MCF 10A (cell line): ENCODE measurements at regions not wholly inside any gene's neighbourhood (a gene's known extent, or its start where the extent isn't known, plus 50 kb on each side); places are given as distances from the start of the nearest gene placed in this dataset.

Experiments used
- BruUV-seq: library from RNA; stranded (reverse); fragments of 400-500 nt; replicated peaks from 2 replicates; lab custom pipeline; 2021; lab: Mats Ljungman, UMichigan
- CTCF ChIA-PET: fragments of 300-600 bp; sonication (Branson Sonifier 250); formaldehyde crosslinking; extraction: SDS; loops from one replicate; lab custom pipeline; 2021; ENCODE audit warnings: antibody characterized with exemption, inconsistent platforms; lab: Yijun Ruan, JAX
- POLR2A ChIA-PET: fragments of 300-600, 350-650 bp; sonication (Branson Sonifier 250); formaldehyde crosslinking; extraction: SDS; loops from one replicate; lab custom pipeline; 2020; ENCODE audit warnings: antibody characterized with exemption, inconsistent platforms; lab: Yijun Ruan, JAX
- DNase-seq: peaks from one replicate; pipeline ENCODE4 v3.0.0-alpha.2; 2018; ENCODE audit not compliant: unreplicated experiment
- H3K27ac Mint-ChIP-seq: one replicate; pipeline ENCODE4 v1.8.0; 2022; ENCODE audit warnings: mild to moderate bottlenecking, low read depth, mixed read lengths; ENCODE audit not compliant: unreplicated experiment
- H3K27me3 Mint-ChIP-seq: one replicate; pipeline ENCODE4 v1.8.0; 2022; ENCODE audit warnings: mixed read lengths; ENCODE audit not compliant: insufficient read depth, unreplicated experiment
- H3K36me3 Mint-ChIP-seq: one replicate; pipeline ENCODE4 v1.8.0; 2022; ENCODE audit warnings: mild to moderate bottlenecking, moderate library complexity, mixed read lengths; ENCODE audit not compliant: insufficient read depth, unreplicated experiment
- H3K4me1 Mint-ChIP-seq: one replicate; pipeline ENCODE4 v1.8.0; 2022; ENCODE audit warnings: mixed read lengths; ENCODE audit not compliant: insufficient read depth, unreplicated experiment
- H3K4me3 Mint-ChIP-seq: one replicate; pipeline ENCODE4 v1.8.0; 2022; ENCODE audit warnings: mild to moderate bottlenecking, moderate library complexity, mixed read lengths; ENCODE audit not compliant: unreplicated experiment
- H3K9me3 Mint-ChIP-seq: one replicate; pipeline ENCODE4 v1.8.0; 2022; ENCODE audit warnings: mixed read lengths; ENCODE audit not compliant: unreplicated experiment
- intact Hi-C: fragments of 100-400 bp; cut with micrococcal nuclease; formaldehyde crosslinking; loops from 2 replicates; pipeline ENCODE4 v1.14.1; 2022
- TF ChIP-seq, protein P1 (sequence below): fragments of 200-600 bp; IDR thresholded peaks from one replicate; pipeline ENCODE4 v1.8.0; 2022; ENCODE audit warnings: antibody characterized with exemption, mild to moderate bottlenecking; ENCODE audit not compliant: unreplicated experiment

DNA sequence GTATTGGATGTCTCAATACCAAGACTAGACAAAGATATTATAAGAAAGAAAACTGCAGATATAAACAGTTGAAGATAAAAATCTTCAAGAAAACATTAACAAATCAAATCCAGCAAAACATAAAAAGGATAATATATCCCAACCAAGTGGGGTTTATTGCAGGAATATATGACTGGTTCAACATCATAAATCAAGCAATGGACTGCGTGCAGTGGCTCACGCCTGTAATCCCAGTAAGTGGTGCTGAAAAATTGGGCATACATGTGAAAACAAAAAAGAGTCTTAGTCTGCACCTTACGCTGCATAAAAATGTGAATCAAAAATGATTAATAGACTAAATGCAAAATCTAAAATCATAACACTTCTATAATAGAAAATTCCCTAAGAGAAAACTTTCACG lies 112.9 kb upstream of the PDE4B start:
- no TSS peak for BruUV-seq
- intact Hi-C loops = no loop called here
- CTCF ChIA-PET = interaction anchor here (1.4 kb wide), 1 partner anchor 9 kb away, joined by 4 read pairs; no protein-coding TSS in a partner anchor
- Mint-ChIP-seq H3K4me1 (no peaks in the 10 kb centered on the region), H3K9me3 (no peaks in the 10 kb centered on the region), H3K36me3 (no peaks in the 10 kb centered on the region), H3K4me3 (no peak overlapping the region), H3K27ac (no peak overlapping the region), H3K27me3 (no peaks in the 10 kb centered on the region)
- POLR2A ChIA-PET = no interaction called here
- no peak for DNase-seq
- TF ChIP-seq, protein P1, sequence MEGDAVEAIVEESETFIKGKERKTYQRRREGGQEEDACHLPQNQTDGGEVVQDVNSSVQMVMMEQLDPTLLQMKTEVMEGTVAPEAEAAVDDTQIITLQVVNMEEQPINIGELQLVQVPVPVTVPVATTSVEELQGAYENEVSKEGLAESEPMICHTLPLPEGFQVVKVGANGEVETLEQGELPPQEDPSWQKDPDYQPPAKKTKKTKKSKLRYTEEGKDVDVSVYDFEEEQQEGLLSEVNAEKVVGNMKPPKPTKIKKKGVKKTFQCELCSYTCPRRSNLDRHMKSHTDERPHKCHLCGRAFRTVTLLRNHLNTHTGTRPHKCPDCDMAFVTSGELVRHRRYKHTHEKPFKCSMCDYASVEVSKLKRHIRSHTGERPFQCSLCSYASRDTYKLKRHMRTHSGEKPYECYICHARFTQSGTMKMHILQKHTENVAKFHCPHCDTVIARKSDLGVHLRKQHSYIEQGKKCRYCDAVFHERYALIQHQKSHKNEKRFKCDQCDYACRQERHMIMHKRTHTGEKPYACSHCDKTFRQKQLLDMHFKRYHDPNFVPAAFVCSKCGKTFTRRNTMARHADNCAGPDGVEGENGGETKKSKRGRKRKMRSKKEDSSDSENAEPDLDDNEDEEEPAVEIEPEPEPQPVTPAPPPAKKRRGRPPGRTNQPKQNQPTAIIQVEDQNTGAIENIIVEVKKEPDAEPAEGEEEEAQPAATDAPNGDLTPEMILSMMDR = no peak

DNA sequence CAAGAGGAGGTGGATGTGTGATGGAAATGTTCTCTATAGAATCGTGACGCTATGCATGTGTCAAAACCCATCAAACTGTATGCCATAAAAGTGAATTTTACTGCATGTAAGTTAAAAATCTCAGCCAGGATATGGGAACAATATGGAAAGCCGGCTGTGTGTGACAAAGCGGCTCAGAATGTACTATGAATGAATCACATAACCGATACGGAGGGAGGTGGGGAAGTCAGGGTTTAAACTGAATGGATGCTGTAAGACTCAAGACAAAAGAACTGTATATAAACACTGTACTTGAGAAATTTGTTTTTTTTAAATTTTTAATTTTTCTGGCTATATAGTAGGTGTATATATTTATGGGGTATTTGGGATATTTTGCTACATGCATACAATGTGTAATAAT lies 111.6 kb upstream of the PDE4B start:
- CTCF ChIA-PET = interaction anchor here (1.0 kb wide), 1 partner anchor 1006 kb away, joined by 3 read pairs; no protein-coding TSS in a partner anchor
- Mint-ChIP-seq H3K27ac (no peak overlapping the region), H3K4me3 (no peak overlapping the region), H3K9me3 (no peaks in the 10 kb centered on the region), H3K4me1 (no peaks in the 10 kb centered on the region), H3K36me3 (no peaks in the 10 kb centered on the region), H3K27me3 (no peaks in the 10 kb centered on the region)
- TF ChIP-seq, protein P1 = no peak
- POLR2A ChIA-PET = no interaction called here
- peak; percentile 21 for DNase-seq
- intact Hi-C loops = no loop called here
- no TSS peak for BruUV-seq

DNA sequence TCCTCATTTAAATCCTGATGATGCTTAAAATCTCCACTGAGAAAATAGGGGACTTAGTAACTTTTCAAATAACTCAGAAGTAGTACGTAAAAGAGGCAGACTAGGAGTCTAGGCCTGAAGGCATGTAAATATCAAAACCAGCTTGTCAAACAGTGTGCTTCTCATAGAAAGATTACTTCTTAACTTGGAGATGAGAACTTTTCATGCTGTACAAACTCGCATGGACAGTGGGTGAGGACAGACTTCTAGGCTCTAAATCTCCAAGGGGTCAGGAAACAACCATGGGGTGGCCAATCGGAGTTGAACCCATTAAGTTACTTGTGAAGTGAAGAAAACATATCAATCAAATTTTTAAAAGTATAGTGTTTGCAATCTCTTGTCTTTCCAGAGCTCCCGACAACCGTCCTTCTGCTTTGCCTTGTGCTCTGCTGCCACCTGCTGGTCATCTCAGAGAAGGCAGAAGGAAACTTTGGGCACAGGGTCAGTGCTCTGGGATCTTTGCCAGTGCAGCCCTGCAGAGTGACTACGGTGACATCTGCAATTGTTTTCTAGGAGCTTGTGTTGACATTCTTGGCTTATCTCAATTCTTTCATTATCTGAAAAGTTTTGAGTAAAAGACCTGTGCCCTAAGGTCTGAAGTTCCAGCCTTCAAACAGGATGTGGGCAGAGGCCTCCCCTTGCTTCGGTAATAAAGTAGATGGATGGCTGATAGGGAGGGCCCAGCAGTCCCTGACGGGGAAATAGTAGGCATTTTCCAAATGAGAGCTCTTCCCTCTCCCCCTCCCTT lies 105.1 kb upstream of the PDE4B start:
- TF ChIP-seq, protein P1 = peak; percentile 92
- CTCF ChIA-PET = interaction anchor here (0.5 to 4.0 kb wide), 69 partner anchors 10 to 1328 kb away, joined by 3 to 78 read pairs (median 4); no protein-coding TSS in a partner anchor
- intact Hi-C loops = loop anchor here (1.0 to 5.0 kb wide), 5 partner anchors 256 to 627 kb away; no protein-coding TSS in a partner anchor
- Mint-ChIP-seq H3K4me3 (no peak overlapping the region), H3K36me3 (no peaks in the 10 kb centered on the region), H3K9me3 (no peaks in the 10 kb centered on the region), H3K4me1 (no peaks in the 10 kb centered on the region), H3K27ac (no peak overlapping the region), H3K27me3 (no peaks in the 10 kb centered on the region)
- BruUV-seq = no TSS peak
- DNase-seq = peak; percentile 81
- POLR2A ChIA-PET = interaction anchor here (1.0 to 1.5 kb wide), 2 partner anchors 257 to 433 kb away, joined by 3 to 7 read pairs; no protein-coding TSS in a partner anchor

DNA sequence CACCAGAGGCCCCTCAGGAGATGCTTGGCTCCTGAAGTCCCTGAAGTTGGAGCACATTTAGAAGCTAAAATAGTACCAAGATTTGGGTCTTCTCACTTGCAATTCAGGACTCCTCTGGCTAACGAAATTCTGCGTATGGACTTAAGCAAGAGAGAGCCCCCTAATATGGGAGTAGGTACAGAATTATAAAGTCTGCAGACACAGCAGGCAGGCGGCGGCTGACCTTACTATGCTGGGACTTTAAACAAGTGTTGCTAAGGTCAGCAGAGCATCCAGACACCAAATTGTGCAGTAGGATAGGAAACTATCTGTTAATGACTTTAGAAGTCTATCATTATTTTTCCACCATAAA lies 104.5 kb upstream of the PDE4B start:
- no TSS peak for BruUV-seq
- H3K9me3 Mint-ChIP-seq = no peaks in the 10 kb centered on the region
- DNase-seq = no peak
- ChIA-PET CTCF (interaction anchor here (0.5 to 4.0 kb wide), 55 partner anchors 9 to 1329 kb away, joined by 3 to 78 read pairs (median 4); no protein-coding TSS in a partner anchor), POLR2A (interaction anchor here (1.0 to 1.5 kb wide), 2 partner anchors 257 to 434 kb away, joined by 3 to 7 read pairs; no protein-coding TSS in a partner anchor)
- intact Hi-C loops = loop anchor here (5.0 kb wide), 1 partner anchor 611 kb away; no protein-coding TSS in a partner anchor
- no peaks in the 10 kb centered on the region for H3K36me3 Mint-ChIP-seq
- no peaks in the 10 kb centered on the region for H3K4me1 Mint-ChIP-seq
- TF ChIP-seq, protein P1 = no peak
- H3K27ac Mint-ChIP-seq = no peak overlapping the region
- no peaks in the 10 kb centered on the region for H3K27me3 Mint-ChIP-seq
- no peak overlapping the region for H3K4me3 Mint-ChIP-seq
